Activated CD4-positive, alpha-beta T cell treated with anti-CD3 and anti-CD28 coated beads, Interleukin-10, Interleukin-2, amounts not matched to agents 100 ng/mL and 50 ng/mL, durations not matched to agents 16 hours and 8 hours (primary cell): ENCODE measurements at regions not wholly inside any gene's neighbourhood (a gene's known extent, or its start where the extent isn't known, plus 50 kb on each side); places are given as distances from the start of the nearest gene placed in this dataset.

Experiments used
- DNase-seq: peaks from one replicate; pipeline ENCODE4 v3.0.0-alpha.2; 2020

DNA sequence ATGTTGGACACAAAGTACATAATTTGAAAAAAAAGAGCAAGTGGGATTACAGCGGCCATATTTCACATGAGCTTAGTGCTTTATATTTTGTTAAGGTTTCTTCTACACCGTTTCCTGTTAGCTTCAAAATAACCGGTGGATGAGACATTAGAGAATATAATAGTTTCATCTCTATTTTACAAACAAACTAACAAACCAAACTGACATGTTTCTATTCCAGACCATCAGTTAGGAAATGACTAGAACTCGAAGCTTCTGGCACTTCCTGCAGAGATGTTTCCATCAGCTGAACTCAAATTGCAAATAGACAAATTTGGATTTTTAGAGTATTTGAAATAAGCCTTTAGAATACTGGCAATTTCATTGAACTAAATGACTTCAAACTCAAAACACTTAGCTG is 86.5 kb downstream of the MTRR start:
- no peak for DNase-seq

DNA sequence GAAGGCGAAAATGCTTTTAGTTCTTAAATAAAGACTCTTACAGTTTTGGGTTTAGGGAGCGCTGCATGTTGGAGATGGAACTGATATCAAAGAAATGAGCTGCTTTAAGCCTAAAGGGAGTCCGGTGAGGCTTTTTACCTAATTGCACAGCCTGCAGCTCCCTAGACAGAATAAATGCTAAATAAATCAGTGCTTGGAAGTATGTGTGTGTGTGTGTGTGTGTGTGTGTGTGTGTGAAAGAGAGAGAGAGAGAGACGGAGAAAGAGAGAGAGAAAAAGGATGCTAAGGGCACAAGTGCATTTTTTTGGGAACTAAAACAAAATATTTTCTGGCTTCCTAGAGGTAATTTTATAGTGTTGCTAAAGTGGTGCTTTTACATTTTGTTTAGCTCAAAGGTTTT is 88.4 kb downstream of the MTRR start:
- no peak for DNase-seq

DNA sequence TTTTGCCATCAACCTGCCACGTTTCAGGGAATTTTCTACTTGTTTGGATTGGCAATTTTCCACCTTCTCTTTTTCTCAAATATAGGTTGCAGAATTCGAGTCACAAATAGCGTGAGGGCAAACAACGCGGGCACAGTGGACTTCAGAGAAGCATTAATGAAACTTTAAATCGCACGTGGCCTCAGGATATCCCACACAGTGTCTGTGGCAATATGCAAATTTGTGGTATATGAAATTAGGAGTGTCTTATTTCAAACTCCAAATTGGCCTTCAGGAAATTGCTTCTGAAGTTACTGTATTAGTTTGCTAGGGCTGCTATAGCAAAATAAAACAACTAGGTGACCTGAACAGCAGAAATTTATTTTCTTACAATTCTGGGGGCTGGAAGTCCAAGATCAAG is 91.2 kb downstream of the MTRR start:
- no peak for DNase-seq

GRCh38 chr5:7961540-7961939 is 92.6 kb downstream of the MTRR start:
- no peak for DNase-seq

DNA sequence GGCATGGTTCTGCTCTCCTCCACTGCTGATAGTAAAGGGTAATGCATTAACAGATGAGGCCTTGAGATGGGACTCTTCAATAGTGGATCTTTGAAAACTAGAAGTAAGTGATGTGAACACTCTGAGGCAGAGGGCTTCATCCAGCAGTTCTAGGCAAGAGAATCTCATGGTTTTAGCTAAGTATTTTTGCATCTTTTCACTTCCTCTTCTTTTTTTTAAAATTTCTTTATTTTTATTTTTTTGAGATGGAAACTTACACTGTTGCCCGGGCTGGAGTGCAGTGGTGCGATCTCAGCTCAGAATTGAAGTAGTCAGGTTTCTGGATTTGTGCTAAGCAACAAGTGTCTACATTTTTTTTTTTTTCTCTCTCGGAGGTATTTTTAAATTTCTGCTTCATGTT is 101.9 kb downstream of the MTRR start:
- no peak for DNase-seq

DNA sequence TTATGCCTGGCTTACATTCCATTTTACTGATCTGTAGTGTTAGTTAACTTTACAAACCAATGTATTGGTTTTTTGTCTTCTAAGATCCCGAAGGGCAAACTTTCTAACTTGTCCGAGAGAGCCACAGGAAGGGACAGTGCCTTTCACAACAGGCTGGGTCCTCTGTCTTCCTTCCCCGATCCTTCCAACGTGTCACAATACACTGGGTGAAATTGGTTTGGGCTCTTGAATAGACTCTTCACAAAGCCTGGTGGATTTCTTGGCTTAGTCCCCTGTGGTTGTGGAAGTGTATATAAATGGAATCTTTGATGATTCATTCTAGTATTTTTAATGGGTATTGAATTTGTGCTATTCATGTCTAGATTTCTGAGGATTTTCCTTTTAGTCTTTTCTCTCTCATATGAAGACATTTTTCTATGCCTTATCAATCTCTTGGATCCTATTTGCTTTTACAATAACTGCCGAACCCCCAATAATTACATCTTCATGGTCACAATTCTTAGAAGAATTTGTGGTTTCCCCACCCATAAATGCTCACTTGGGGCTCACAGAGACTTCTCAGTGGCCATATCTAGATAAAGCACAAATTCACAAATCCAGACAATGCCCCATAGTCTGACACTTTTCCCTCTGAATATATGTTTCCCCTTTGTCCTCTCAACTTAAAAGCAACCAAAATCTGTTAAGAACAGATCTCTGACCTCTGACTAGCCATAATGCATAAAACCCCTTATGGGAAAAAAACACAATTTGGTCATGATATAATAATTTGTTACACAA is 107.7 kb downstream of the MTRR start:
- DNase-seq, result no peak

GRCh38 chr5:7978114-7978513 is 109.2 kb downstream of the MTRR start:
- DNase-seq, result no peak

- no peak for DNase-seq
Observed at GRCh38 chr5:7978991-7979390, 110.0 kb downstream of the MTRR start.

DNA sequence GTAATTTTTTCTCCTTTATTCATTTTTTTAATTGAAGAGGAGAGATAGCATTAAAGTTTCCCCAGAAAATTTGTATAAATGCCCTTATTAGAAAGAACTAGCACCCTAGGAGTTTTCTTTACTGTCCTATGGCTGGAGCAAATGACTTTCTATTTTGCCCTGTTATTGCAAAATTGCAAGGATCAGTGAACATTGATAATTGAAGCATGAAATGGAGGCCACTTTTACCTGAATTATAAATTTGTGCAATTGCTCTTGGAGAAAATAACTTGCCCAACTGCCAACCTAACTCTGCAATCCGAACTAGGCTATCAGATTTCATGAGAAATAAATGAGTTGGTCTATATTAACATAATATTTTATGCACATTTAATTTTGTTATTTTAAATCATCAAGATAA is 111.9 kb downstream of the MTRR start:
- no peak for DNase-seq

DNA sequence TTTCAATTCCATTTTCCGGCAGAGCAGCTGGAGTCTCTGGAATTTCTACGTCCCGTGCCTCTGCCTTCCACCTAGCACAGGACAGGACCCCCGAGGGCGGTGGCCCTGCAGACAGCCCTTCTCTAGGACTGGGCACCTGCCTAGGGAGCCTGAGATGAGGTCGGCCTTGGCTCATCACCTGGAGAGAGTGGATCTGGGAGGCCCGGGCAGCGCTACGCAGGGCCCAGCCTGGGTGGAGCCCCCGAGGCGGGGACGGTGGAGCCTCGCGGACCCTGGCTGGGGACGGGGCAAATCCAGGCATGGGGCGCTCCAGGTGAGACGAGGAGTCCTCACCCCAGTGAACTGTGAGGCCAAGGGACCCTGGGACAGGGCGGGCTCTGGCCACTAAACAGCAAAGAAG is 114.5 kb downstream of the MTRR start:
- no peak for DNase-seq

GRCh38 chr5:7991125-7991821 is 122.3 kb downstream of the MTRR start:
- no peak for DNase-seq

- no peak for DNase-seq
Observed at GRCh38 chr5:7995688-7996294, 126.8 kb downstream of the MTRR start.

- no peak for DNase-seq
Observed at GRCh38 chr5:8005416-8005815, 136.5 kb downstream of the MTRR start.

- DNase-seq, result no peak
Observed at GRCh38 chr5:8012131-8012977, 143.4 kb downstream of the MTRR start.

- no peak for DNase-seq
Observed at GRCh38 chr5:8013948-8014710, 145.2 kb downstream of the MTRR start.

- DNase-seq, result no peak
Observed at GRCh38 chr5:8019719-8020218, 150.8 kb downstream of the MTRR start.

GRCh38 chr5:8020861-8021514 is 152.0 kb downstream of the MTRR start:
- DNase-seq, result no peak

DNA sequence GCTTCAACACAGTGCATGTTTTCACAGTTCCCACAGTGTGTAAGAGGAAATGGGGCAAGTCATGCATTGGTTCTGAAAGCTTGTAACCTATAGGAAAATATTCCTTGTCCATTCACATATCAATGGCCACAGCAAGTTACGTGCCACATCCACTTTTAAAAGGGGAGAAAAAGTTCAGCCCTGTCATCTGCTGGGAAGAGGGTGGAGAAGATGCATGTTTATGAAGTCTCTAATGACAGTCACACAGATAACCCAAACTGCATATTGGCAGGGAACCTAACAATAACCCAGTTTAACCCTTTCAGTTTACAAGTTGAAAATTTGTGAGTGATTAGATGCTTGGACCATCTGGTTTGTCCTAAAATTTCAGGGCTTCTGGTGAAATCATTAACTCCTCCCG is 159.3 kb downstream of the MTRR start:
- DNase-seq, result no peak

DNA sequence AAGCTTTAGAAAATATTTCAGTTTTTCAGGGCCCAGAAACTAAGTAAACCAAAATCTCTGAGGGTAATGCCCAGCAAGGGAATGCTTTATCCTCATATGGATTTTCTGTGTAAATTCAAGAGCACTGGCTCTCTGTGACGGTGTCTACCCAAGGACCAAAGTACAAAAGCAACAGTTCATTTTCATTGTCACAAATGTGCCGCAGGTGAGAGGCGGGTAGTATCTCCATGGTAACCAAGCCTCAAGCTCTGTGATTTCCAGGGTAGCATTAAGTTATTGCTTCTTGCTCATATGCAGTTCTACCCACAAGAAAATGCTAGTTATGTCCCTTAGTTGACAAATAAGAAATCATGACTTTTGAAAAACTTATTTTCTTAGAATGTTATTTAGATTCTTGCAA is 164.3 kb downstream of the MTRR start:
- DNase-seq, result no peak

GRCh38 chr5:8034852-8035251 is 165.9 kb downstream of the MTRR start:
- no peak for DNase-seq

- no peak for DNase-seq
Observed at GRCh38 chr5:8048920-8049319, 180.0 kb downstream of the MTRR start.
